Lower leg skin (tissue), 3 donors: ENCODE measurements at regions not wholly inside any gene's neighbourhood (a gene's known extent, or its start where the extent isn't known, plus 50 kb on each side); places are given as distances from the start of the nearest gene placed in this dataset.

Experiments
- CTCF ChIP-seq, 3 donors: fragments of 450-650 bp; IDR thresholded peaks; one replicate each; pipeline ENCODE4 v1.5.1; 2016; ENCODE audit warnings: antibody characterized with exemption in 3 of 3, mild to moderate bottlenecking in 3 of 3, moderate library complexity in 2 of 3
- POLR2A ChIP-seq, 2 donors: fragments of 450-650 bp; IDR thresholded peaks; one replicate each; pipeline ENCODE4 v1.6.1; 2016 to 2017; ENCODE audit warnings: antibody characterized with exemption in 2 of 2, mild to moderate bottlenecking in 1 of 2, moderate library complexity in 1 of 2

GRCh38 chr2:58339548-58340243 is 98.6 kb upstream of the FANCL start:
- TF ChIP-seq CTCF (IDR thresholded peaks at IDR 0.05): no peak
- no peak for TF ChIP-seq POLR2A (IDR thresholded peaks at IDR 0.05)
